ENCODE measurements at regions not wholly inside any gene's neighbourhood (a gene's known extent, or its start where the extent isn't known, plus 50 kb on each side); places are given as distances from the start of the nearest gene placed in this dataset.
"Not testable (repeated sequence)": the region's sequence is repeated elsewhere in the genome, so short reads cannot be mapped to it uniquely, and the experiment has no call there.

- no peaks in the 10 kb centered on the region for H3K27me3 ChIP-seq (ENCODE audit: low read length)
These were observed 73.9 kb upstream of the HPCAL1 start for GRCh38 chr2:10228611-10229365.

GRCh38 chr2:10229462-10230099, 73.1 kb upstream of the HPCAL1 start:
- Histone ChIP-seq H2AFZ (ENCODE audit: low read depth, low read length, severe bottlenecking) (no peak overlapping the region), H3K9me3 (ENCODE audit: insufficient read depth, low read length) (no peaks in the 10 kb centered on the region), H3K9ac (ENCODE audit: low read length) (no peak overlapping the region), H3K36me3 (ENCODE audit: low read length) (no peaks in the 10 kb centered on the region), H3F3A (ENCODE audit: insufficient read depth) (no peaks in the 10 kb centered on the region), H3K27me3 (ENCODE audit: low read length) (no peaks in the 10 kb centered on the region), H3K27ac (ENCODE audit: low read depth, low read length) (no peak overlapping the region), H4K20me1 (ENCODE audit: low read depth, low read length) (no peaks in the 10 kb centered on the region), H3K4me3 (ENCODE audit: insufficient read depth, low read length, poor library complexity, severe bottlenecking) (no peak overlapping the region), H3K4me2 (ENCODE audit: low read depth, low read length, poor library complexity, severe bottlenecking) (no peak overlapping the region), H3K9me2 (replicated peaks; ENCODE audit: insufficient read depth, low read length) (no peaks in the 10 kb centered on the region), H3K79me2 (ENCODE audit: insufficient read depth, low read length) (no peaks in the 10 kb centered on the region)
- TF ChIP-seq CTCF (IDR thresholded peaks at IDR 0.05; ENCODE audit: insufficient read depth, low read length, poor library complexity, severe bottlenecking) (no peak), EZH2phosphoT487 (conservative IDR thresholded peaks at IDR 0.05; ENCODE audit: low read length) (no peak)

More at GRCh38 chr2:10228611-10229365, 73.9 kb upstream of the HPCAL1 start:
- Histone ChIP-seq H3K4me2 (ENCODE audit: low read depth, low read length, poor library complexity, severe bottlenecking) (no peak overlapping the region), H3F3A (ENCODE audit: insufficient read depth) (no peaks in the 10 kb centered on the region), H2AFZ (ENCODE audit: low read depth, low read length, severe bottlenecking) (no peak overlapping the region), H3K9me2 (replicated peaks; ENCODE audit: insufficient read depth, low read length) (no peaks in the 10 kb centered on the region), H3K9me3 (ENCODE audit: insufficient read depth, low read length) (no peaks in the 10 kb centered on the region), H3K79me2 (ENCODE audit: insufficient read depth, low read length) (no peaks in the 10 kb centered on the region), H3K27ac (ENCODE audit: low read depth, low read length) (no peak overlapping the region), H3K4me3 (ENCODE audit: insufficient read depth, low read length, poor library complexity, severe bottlenecking) (no peak overlapping the region), H3K36me3 (ENCODE audit: low read length) (no peaks in the 10 kb centered on the region), H4K20me1 (ENCODE audit: low read depth, low read length) (no peaks in the 10 kb centered on the region), H3K9ac (ENCODE audit: low read length) (no peak overlapping the region)
- TF ChIP-seq CTCF (IDR thresholded peaks at IDR 0.05; ENCODE audit: insufficient read depth, low read length, poor library complexity, severe bottlenecking) (no peak), EZH2phosphoT487 (conservative IDR thresholded peaks at IDR 0.05; ENCODE audit: low read length) (no peak)

GRCh38 chr2:10230499-10230898, 72.2 kb upstream of the HPCAL1 start:
- no peaks in the 10 kb centered on the region for H3K36me3 ChIP-seq (ENCODE audit: low read length)

GRCh38 chr2:10230921-10231320, 71.8 kb upstream of the HPCAL1 start:
- H3K9me2 ChIP-seq (replicated peaks; ENCODE audit: insufficient read depth, low read length); H3K27me3 ChIP-seq (ENCODE audit: low read length); H3K36me3 ChIP-seq (ENCODE audit: low read length); H2AFZ ChIP-seq (ENCODE audit: low read depth, low read length, severe bottlenecking); H3K27ac ChIP-seq (ENCODE audit: low read depth, low read length); H3K4me3 ChIP-seq (ENCODE audit: insufficient read depth, low read length, poor library complexity, severe bottlenecking); H3K79me2 ChIP-seq (ENCODE audit: insufficient read depth, low read length); H3K9ac ChIP-seq (ENCODE audit: low read length); H3F3A ChIP-seq (ENCODE audit: insufficient read depth); H4K20me1 ChIP-seq (ENCODE audit: low read depth, low read length); H3K9me3 ChIP-seq (ENCODE audit: insufficient read depth, low read length); H3K4me2 ChIP-seq (ENCODE audit: low read depth, low read length, poor library complexity, severe bottlenecking): not testable (repeated sequence)

More at GRCh38 chr2:10230499-10230898, 72.2 kb upstream of the HPCAL1 start:
- no peaks in the 10 kb centered on the region for H3F3A ChIP-seq (ENCODE audit: insufficient read depth)
- H3K27ac ChIP-seq (ENCODE audit: low read depth, low read length), result no peak overlapping the region
- no peaks in the 10 kb centered on the region for H3K27me3 ChIP-seq (ENCODE audit: low read length)
- no peak overlapping the region for H3K9ac ChIP-seq (ENCODE audit: low read length)
- H3K79me2 ChIP-seq (ENCODE audit: insufficient read depth, low read length), result no peaks in the 10 kb centered on the region
- no peak overlapping the region for H3K4me2 ChIP-seq (ENCODE audit: low read depth, low read length, poor library complexity, severe bottlenecking)
- H4K20me1 ChIP-seq (ENCODE audit: low read depth, low read length), result no peaks in the 10 kb centered on the region
- no peaks in the 10 kb centered on the region for H3K9me2 ChIP-seq (replicated peaks; ENCODE audit: insufficient read depth, low read length)
- H2AFZ ChIP-seq (ENCODE audit: low read depth, low read length, severe bottlenecking), result no peak overlapping the region
- H3K9me3 ChIP-seq (ENCODE audit: insufficient read depth, low read length), result no peaks in the 10 kb centered on the region
- H3K4me3 ChIP-seq (ENCODE audit: insufficient read depth, low read length, poor library complexity, severe bottlenecking), result no peak overlapping the region
- TF ChIP-seq EZH2phosphoT487 (conservative IDR thresholded peaks at IDR 0.05; ENCODE audit: low read length) (no peak), CTCF (IDR thresholded peaks at IDR 0.05; ENCODE audit: insufficient read depth, low read length, poor library complexity, severe bottlenecking) (no peak)

All from SU-DHL-6 (cell line).